OCI-LY1 (cell line): ENCODE measurements at regions not wholly inside any gene's neighbourhood (a gene's known extent, or its start where the extent isn't known, plus 50 kb on each side); places are given as distances from the start of the nearest gene placed in this dataset.

Source experiments
- H2AFZ ChIP-seq: fragments of 200-600 bp; sonication (generic), shearing (Covaris generic); 2 replicates; pipeline ENCODE4 v1.6.0; 2014; ENCODE audit warnings: antibody characterized with exemption, mild to moderate bottlenecking, low read length
- H3F3A ChIP-seq: fragments of 200-600 bp; sonication (generic), shearing (Covaris generic); 2 replicates; pipeline ENCODE4 v1.6.0; 2014; ENCODE audit warnings: mild to moderate bottlenecking, antibody characterized with exemption, low read length, moderate library complexity; ENCODE audit not compliant: insufficient read depth
- H3K27ac ChIP-seq: fragments of 200-600 bp; sonication (generic); 2 replicates; pipeline ENCODE4 v1.5.1; 2014; ENCODE audit warnings: low read length, mixed run types, mild to moderate bottlenecking, low read depth; ENCODE audit not compliant: poor library complexity, severe bottlenecking
- H3K27me3 ChIP-seq: fragments of 200-600 bp; sonication (generic); 2 replicates; pipeline ENCODE4 v1.6.0; 2014; ENCODE audit warnings: antibody characterized with exemption, mild to moderate bottlenecking, low read length, moderate library complexity; ENCODE audit not compliant: insufficient read depth
- H3K36me3 ChIP-seq: fragments of 200-600 bp; sonication (generic); 2 replicates; pipeline ENCODE4 v1.6.1; 2014; ENCODE audit warnings: mild to moderate bottlenecking, antibody characterized with exemption, low read length, moderate library complexity, mixed read lengths; ENCODE audit not compliant: insufficient read depth
- H3K4me1 ChIP-seq: fragments of 200-600 bp; sonication (generic); 2 replicates; pipeline ENCODE4 v1.5.1; 2014; ENCODE audit warnings: mild to moderate bottlenecking, low read length, moderate library complexity; ENCODE audit not compliant: insufficient read depth, severe bottlenecking
- H3K4me2 ChIP-seq: fragments of 200-600 bp; sonication (generic), shearing (Covaris generic); 2 replicates; pipeline ENCODE4 v1.6.1; 2014; ENCODE audit warnings: low read length
- H3K4me3 ChIP-seq: fragments of 200-600 bp; sonication (generic); 2 replicates; pipeline ENCODE4 v1.5.1; 2014; ENCODE audit warnings: low read length, low read depth, mild to moderate bottlenecking, mixed read lengths; ENCODE audit not compliant: poor library complexity, severe bottlenecking
- H3K79me2 ChIP-seq: fragments of 200-600 bp; shearing (Covaris generic); 2 replicates; pipeline ENCODE4 v1.6.1; 2016; ENCODE audit warnings: mixed run types, low read length, mixed read lengths; ENCODE audit not compliant: insufficient read depth
- H3K9ac ChIP-seq: fragments of 200-600 bp; sonication (generic), shearing (Covaris generic); 2 replicates; pipeline ENCODE4 v1.6.1; 2014; ENCODE audit warnings: mild to moderate bottlenecking, low read length, mixed read lengths
- H3K9me2 ChIP-seq: fragments of 200-600 bp; sonication (generic), shearing (Covaris generic); 2 replicates; pipeline ENCODE4 v1.6.1; 2014; ENCODE audit warnings: low read depth, mild to moderate bottlenecking, low read length, mixed read lengths
- H3K9me3 ChIP-seq: fragments of 200-600 bp; shearing (Covaris generic); 2 replicates; pipeline ENCODE4 v1.6.1; 2014; ENCODE audit warnings: low read length, mixed read lengths
- H4K20me1 ChIP-seq: fragments of 200-600 bp; sonication (generic), shearing (Covaris generic); 2 replicates; pipeline ENCODE4 v1.6.0; 2016; ENCODE audit warnings: mild to moderate bottlenecking, low read length; ENCODE audit not compliant: insufficient read depth
- CTCF ChIP-seq: fragments of 200-600 bp; sonication (generic), shearing (Covaris generic); IDR thresholded peaks from 2 replicates; pipeline ENCODE4 v1.5.1; 2017; ENCODE audit warnings: mild to moderate bottlenecking, antibody characterized with exemption, low read length, moderate library complexity, mixed read lengths
- EZH2 ChIP-seq: fragments of 200-600 bp; sonication (generic), shearing (Covaris generic); IDR thresholded peaks from 2 replicates; pipeline ENCODE4 v1.8.0; 2017; ENCODE audit warnings: borderline replicate concordance, mixed run types, mild to moderate bottlenecking, antibody characterized with exemption, low read length, moderate library complexity, mixed read lengths

- Histone ChIP-seq H3K36me3 (no peaks in the 10 kb centered on the region), H3K9me2 (no peaks in the 10 kb centered on the region), H3K4me2 (no peak overlapping the region), H3K27me3 (no peaks in the 10 kb centered on the region), H3K9me3 (no peaks in the 10 kb centered on the region), H3K4me1 (no peaks in the 10 kb centered on the region), H3K9ac (no peak overlapping the region), H3F3A (no peaks in the 10 kb centered on the region), H4K20me1 (no peaks in the 10 kb centered on the region), H3K4me3 (no peak overlapping the region), H3K27ac (no peak overlapping the region), H2AFZ (no peak overlapping the region), H3K79me2 (no peaks in the 10 kb centered on the region)
- TF ChIP-seq CTCF (no peak), EZH2 (no peak)
These were observed 799.6 kb downstream of the BRD1 start for GRCh38 chr22:49028111-49028510.

GRCh38 chr22:49027368-49027670, 800.4 kb downstream of the BRD1 start:
- Histone ChIP-seq H3F3A (no peaks in the 10 kb centered on the region), H3K4me1 (no peaks in the 10 kb centered on the region), H3K4me3 (no peak overlapping the region), H3K36me3 (no peaks in the 10 kb centered on the region), H3K27me3 (no peaks in the 10 kb centered on the region), H3K9me2 (no peaks in the 10 kb centered on the region), H3K9ac (no peak overlapping the region), H3K4me2 (no peak overlapping the region), H3K9me3 (no peaks in the 10 kb centered on the region), H3K27ac (no peak overlapping the region), H4K20me1 (no peaks in the 10 kb centered on the region), H2AFZ (no peak overlapping the region), H3K79me2 (no peaks in the 10 kb centered on the region)
- no peak for TF ChIP-seq CTCF
- TF ChIP-seq EZH2: no peak

GRCh38 chr22:49026494-49027367, 800.9 kb downstream of the BRD1 start:
- no peaks in the 10 kb centered on the region for H4K20me1 ChIP-seq
- no peaks in the 10 kb centered on the region for H3K4me1 ChIP-seq
- peak; percentile 36; the same call in 1 of the 2 replicates for TF ChIP-seq CTCF
- TF ChIP-seq EZH2: no peak
- no peaks in the 10 kb centered on the region for H3K27me3 ChIP-seq
- no peaks in the 10 kb centered on the region for H3K36me3 ChIP-seq
- H3K9me3 ChIP-seq: no peaks in the 10 kb centered on the region
- no peaks in the 10 kb centered on the region for H3K9me2 ChIP-seq
- no peak overlapping the region for H3K4me3 ChIP-seq
- no peaks in the 10 kb centered on the region for H3K79me2 ChIP-seq
- no peak overlapping the region for H2AFZ ChIP-seq
- no peaks in the 10 kb centered on the region for H3F3A ChIP-seq
- H3K9ac ChIP-seq: no peak overlapping the region
- no peak overlapping the region for H3K4me2 ChIP-seq
- no peak overlapping the region for H3K27ac ChIP-seq
